ENCODE measurements at regions not wholly inside any gene's neighbourhood (a gene's known extent, or its start where the extent isn't known, plus 50 kb on each side); places are given as distances from the start of the nearest gene placed in this dataset.

GRCh38 chr2:239522002-239522739, 121.4 kb upstream of the HDAC4 start:
- no peak for DNase-seq

- DNase-seq, result no peak
These were observed 120.6 kb upstream of the HDAC4 start for GRCh38 chr2:239521518-239521815.

GRCh38 chr2:239520811-239521517, 120.1 kb upstream of the HDAC4 start:
- DNase-seq, result no peak

- no peak for DNase-seq
These were observed 119.2 kb upstream of the HDAC4 start for GRCh38 chr2:239519921-239520585.

GRCh38 chr2:239519089-239519920, 118.5 kb upstream of the HDAC4 start:
- DNase-seq, result no peak

GRCh38 chr2:239518286-239519088, 117.7 kb upstream of the HDAC4 start:
- DNase-seq, result no peak

GRCh38 chr2:239517686-239518085, 116.9 kb upstream of the HDAC4 start:
- DNase-seq, result no peak

GRCh38 chr2:239516954-239517305, 116.1 kb upstream of the HDAC4 start:
- DNase-seq, result no peak

GRCh38 chr2:239516286-239516953, 115.6 kb upstream of the HDAC4 start:
- no peak for DNase-seq

GRCh38 chr2:239514754-239515530, 114.1 kb upstream of the HDAC4 start:
- DNase-seq, result no peak

- DNase-seq, result no peak
These were observed 111.2 kb upstream of the HDAC4 start for GRCh38 chr2:239512054-239512453.

- no peak for DNase-seq
These were observed 108.7 kb upstream of the HDAC4 start for GRCh38 chr2:239509373-239510143.

- no peak for DNase-seq
These were observed 107.4 kb upstream of the HDAC4 start for GRCh38 chr2:239508261-239508660.

- no peak for DNase-seq
These were observed 106.9 kb upstream of the HDAC4 start for GRCh38 chr2:239507576-239508258.

- DNase-seq, result no peak
These were observed 106.1 kb upstream of the HDAC4 start for GRCh38 chr2:239506961-239507360.

- DNase-seq, result no peak
These were observed 105.5 kb upstream of the HDAC4 start for GRCh38 chr2:239506101-239506857.

GRCh38 chr2:239504643-239505235, 103.9 kb upstream of the HDAC4 start:
- no peak for DNase-seq

- DNase-seq, result no peak
These were observed 101.8 kb upstream of the HDAC4 start for GRCh38 chr2:239502430-239503186.

All from activated gamma-delta T cell treated with Interleukin-2 at 50 U/mL for 16 hours (primary cell).